Activated effector memory CD4-positive, alpha-beta T cell treated with Interleukin-2 at 50 U/mL for 16 hours (primary cell): ENCODE measurements at regions not wholly inside any gene's neighbourhood (a gene's known extent, or its start where the extent isn't known, plus 50 kb on each side); places are given as distances from the start of the nearest gene placed in this dataset.
"Not testable (repeated sequence)": the region's sequence is repeated elsewhere in the genome, so short reads cannot be mapped to it uniquely, and the experiment has no call there.

Experiments
- DNase-seq: peaks from one replicate; pipeline ENCODE4 v3.0.0-alpha.2; 2020

DNA sequence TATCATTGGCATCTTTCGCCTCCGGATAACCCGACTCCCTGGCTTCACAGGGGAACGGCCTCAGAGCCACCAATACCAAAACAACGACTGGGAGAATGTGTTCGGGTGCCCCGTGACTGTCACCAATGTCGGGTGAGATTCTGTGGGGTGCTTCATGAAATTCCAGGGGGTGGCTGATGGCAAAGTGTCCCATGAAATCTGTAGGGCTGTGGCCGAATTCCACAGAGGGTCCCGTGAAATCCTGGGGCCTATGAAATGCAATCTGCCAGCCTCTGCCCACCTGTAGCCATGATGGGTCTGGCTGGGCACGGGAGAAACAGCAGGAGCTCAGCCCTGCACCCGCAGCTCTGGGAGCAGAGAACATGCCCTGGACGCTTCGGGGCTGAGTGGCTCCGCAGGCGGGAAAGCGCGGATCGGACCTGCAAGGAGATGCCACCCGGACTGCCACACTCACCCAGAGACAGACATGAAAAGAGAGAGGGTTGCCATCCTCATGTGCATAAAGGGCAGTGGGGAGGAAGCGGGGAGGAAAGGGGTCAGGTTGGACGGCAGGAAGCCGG, 192.4 kb downstream of the OLFM1 start:
- no peak for DNase-seq

DNA sequence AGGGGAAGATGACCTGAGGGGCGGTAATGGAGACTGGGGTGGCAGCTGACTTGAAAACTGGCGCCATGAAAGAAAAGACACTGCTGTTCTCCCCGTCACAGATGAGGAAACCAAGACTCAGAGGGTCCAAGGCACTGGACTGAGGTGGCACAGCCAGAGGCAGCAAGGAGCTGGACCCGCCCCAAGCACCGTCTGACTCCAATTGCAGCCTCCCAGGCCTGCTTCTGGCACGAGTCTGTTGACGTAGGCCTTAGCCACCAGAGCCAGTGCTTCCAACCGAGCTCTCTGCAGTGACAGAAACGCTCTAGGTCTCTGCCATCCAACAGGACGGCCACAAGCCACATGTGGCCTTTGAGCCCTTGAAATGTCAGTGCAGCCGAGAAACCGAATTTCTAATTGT, 193.2 kb downstream of the OLFM1 start:
- DNase-seq, result no peak

DNA sequence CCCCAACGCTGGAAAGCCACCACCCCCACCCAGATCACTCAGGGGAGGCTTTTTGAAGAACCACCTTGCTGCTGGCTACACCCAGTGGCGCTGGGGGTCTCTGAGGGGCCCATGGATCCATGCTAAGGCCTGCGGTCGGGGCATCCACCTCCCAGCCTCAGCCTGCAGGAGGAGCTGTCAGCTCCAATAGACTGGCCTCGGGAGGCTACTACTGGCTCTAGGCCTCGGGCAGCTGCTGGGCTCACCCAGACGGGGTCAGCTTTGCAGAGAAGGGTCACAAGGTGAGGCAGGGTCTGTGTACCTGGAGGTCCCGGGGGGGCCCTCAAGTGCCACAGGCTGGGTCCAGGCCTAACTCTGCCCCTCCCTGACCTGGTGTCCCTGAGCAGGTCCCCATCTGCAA, 193.7 kb downstream of the OLFM1 start:
- no peak for DNase-seq

DNA sequence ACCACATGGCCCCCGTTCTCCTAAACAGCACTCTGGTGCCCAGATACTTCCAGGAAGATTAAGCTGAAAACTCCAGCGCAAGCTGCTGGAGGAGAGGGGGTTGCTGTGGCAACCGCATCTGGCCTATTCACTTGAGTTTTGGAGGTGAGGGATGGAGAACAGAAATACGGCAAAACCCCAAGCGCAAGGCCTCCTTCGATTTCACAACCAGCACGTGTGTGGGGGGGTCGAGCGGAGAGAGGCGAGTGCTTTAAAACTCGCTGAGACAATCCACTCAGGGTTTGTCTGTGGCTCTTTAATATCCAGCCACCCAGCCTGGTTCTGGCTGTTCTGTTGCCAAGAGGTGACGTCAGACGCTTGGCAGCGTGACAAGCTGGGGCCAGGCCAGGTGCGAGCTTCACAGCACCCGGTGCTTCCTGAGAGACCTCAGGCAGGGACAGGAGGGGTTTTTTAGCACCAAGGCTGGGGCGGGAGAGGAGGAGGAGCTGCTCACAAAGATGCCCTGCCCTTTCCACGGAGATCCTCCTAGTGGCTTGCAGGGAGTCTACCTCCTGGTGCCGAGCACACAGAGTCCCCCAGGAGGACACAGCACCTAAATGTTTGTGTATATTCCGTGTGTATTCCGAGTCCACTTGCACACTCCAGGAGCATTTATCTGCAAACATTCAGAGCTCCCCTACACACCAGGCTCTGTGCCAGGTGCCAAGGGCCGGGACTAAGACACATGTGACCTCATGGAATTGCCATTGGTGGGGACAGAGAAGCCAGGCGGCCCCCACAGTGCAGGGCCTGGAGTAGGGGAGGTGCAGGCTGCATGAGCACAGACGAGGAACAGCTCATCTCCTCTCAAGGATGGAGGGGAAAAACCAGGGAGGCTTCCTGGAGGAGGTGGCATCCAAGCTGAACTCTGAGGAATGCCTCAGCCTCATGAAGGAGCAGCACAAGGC, 194.6 kb downstream of the OLFM1 start:
- DNase-seq, result no peak

DNA sequence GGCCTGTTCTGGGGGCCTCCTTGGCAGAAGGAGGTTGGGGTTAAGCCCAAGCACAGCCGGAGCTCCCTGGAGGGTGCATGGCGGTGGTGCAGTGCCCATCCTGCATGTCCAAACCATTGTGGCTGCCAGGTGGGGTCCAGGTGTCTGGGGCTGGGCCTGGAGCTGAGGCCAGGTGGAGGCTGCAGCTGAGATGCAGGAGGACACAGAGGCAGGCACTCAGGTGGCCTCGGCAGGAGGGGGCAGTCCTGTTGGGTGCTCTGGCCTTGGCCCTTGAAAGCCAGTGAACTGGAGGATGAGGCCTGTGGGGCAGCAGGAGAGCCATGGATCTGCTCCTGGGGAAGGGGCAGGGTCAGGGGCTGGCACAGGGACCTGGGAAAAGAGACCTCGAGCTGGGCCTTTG, 195.3 kb downstream of the OLFM1 start:
- no peak for DNase-seq

DNA sequence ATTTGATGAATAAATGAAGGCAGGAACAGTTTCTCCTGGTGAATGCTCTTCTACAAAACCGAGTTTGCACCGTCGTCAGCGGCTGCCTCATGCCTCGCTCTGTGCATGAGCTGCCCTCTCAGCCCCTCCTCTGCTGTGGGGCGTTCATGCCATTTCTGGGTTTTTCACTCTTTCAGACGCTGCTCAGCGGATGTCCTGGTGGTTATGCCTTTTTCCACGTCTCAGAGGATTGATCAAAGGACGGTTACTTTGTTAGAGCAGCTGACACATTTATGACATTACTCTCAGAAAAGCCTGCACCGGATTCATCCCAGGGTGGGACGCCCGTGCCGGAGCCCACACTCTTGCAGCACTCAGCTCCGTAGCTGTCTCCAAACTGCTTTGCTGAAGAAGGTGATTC, 195.9 kb upstream of the PPP1R26 start:
- DNase-seq, result no peak

DNA sequence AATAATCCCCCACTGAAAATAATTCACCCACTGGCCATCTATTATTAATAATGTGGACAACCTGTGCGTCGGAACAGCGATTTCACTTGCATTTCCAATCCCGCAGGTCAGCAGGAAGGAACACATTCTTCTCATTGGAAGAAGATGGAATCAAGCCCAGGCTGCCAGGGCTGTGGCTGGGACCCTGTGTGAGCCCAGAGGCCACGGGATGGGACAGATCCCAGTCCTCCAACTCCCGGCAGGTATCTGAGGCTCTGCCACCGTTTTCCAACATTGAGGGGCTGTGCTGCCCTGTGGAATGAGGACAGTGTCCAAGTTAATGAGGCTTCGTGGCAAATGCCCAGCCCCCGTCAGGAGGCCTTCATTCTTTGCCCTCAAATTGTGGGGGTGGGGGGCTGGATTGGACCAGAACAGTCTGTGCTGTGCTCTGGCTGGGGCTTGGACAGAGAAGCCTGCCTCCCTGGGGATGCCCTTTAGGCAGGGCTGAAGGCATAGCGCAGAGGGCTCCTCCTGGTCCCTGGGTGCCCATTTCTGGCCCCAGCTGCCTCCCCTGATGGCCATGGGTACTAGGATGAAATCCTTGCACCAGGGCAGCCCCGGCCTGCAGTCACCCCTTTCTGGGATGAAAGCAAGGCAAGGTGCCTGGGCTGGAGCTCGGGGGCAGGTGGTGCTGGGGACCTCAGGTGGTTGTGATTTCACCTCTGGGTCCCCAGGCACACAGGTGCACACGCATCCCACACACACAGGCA, 195.0 kb upstream of the PPP1R26 start:
- DNase-seq, result no peak

DNA sequence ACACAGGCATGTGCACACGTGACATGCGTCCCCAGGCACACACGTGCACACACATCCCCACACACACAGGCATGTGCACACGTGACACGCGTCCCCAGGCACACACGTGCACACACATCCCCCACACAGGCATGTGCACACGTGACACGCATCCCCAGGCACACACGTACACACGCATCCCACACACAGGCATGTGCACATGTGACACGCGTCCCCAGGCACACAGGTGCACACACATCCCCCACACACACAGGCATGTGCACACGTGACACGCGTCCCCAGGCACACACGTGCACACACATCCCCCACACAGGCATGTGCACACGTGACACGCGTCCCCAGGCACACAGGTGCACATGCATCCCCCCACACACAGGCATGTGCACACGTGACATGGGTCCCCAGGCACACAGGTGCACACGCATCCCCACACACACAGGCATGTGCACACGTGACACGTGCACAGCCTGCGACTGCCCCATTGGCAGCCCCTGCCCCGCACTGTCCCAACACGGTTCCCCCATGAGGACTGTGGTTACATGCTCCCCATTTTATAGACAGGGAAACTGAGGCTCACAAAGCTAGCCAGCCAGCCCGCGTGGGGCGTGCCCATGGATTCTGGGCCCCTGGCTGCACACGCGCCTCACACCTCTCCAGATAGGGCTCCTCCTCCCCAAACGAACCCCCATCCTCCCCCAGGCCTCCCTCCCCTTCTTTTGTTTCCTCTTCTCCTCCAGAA, 193.2 kb upstream of the PPP1R26 start:
- DNase-seq, result not testable (repeated sequence)

DNA sequence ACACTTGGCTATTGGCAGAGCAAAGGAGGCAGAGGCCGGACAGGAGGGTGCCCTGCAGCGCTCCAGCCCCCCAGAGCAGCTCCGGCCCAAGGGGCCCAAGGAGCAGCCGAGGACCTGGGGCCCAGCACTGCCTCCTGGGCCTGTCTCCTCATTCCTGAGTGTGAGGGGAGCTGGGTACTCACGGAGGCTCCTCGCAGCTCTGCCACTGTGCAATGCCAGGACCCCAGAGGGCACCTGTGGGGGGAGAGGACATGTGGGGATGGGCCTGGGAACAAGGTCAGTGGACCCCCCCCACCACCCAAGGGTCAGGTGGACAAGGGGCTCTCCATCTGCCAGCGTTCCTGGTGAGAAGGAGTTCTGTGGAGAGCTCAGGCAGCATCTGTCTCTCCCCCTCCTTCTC, 192.6 kb upstream of the PPP1R26 start:
- DNase-seq, result no peak

DNA sequence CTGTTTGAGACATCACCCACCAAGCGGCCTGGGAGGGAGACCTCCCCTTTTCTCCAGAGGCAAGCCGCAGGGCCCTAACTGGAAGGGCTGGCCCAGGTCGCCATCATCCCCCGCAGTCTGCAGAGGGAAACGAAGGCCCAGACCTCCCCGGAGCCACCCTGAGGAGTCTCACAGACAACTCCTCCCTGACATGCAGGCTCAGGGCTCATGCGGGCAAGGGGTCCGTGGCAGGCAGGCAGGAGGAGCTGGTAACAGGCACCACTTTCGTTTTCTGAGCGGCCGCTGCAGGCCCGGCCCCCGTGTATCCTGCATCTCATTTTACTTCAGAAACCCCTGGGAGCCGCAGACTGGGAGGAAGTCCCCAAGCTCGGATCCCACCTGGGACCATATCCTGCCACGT, 192.0 kb upstream of the PPP1R26 start:
- no peak for DNase-seq

DNA sequence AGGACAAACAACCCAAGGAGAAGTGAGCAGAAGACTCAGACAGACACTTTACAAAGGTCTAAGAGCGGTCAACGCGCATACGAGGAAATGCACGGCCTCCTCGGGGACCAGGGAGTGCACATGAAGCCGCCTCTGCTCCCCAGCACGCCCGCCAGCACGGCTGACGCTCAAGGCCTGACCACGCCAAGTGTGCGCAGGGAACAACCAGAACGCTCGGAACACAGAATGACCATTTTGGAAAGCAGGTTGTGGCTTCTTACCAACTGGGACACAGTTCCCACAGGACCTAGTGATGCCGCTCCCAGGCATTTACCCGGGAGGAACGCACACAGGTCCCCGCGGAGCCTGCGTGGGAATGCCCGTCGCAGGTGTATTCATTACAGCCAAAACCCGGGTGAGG, 191.5 kb upstream of the PPP1R26 start:
- DNase-seq, result no peak

DNA sequence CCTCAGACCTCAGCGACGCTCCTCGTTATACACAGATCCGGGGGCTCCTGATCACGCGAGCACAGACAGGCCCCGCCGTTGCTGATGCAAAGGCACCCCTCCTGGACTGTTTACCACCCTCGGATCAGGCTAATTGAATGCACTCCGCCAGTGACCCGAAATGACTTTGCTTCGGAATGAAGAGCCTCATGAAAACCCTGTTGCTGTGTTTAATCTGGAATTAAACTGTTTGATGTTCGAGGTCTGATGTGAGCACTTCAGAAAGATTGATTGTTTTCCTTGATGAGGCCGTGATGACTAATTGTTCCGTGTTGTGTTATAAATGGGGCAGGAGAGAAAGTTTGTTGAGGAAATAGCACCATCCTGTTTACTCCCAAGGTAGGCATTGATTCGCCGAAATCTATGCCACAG, 190.5 kb upstream of the PPP1R26 start:
- no peak for DNase-seq

DNA sequence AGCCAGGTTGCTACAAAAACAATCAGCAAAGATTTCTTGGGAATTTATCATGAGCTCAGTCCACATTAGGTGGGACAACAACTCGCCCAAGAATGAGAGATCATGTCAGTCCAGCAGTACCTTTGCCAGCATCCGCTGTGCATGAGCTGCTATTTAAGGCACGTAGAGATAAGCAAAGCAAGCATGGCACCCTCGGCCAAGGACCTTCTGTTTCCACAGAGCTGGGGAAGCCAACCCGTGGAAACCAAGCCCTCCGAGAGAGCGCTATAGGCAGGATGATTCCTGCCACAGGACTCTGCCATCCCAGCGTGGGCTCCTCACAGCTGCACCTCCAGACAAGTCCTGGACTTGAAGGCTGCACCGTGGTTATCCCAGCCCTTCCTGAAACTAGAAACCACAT, 189.5 kb upstream of the PPP1R26 start:
- DNase-seq, result no peak

DNA sequence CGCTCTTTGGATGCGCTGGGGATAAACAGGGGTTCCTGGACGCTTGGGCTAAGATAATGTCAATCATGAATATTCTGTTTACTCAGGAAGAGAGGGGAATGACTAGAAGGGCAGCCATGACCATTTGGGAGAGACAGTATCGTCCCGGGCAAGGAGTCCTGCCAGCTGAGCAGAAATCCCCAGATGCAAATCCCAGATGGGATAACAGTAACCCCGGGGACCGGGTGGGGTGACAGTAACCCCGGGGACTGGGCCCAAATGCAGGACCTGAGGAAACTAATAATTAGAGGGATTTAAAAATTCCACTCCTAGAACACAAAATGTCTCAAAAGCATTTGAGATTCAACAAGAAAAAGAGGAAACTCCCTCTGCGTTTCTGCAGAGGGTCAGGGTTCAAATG, 189.0 kb upstream of the PPP1R26 start:
- DNase-seq, result no peak

DNA sequence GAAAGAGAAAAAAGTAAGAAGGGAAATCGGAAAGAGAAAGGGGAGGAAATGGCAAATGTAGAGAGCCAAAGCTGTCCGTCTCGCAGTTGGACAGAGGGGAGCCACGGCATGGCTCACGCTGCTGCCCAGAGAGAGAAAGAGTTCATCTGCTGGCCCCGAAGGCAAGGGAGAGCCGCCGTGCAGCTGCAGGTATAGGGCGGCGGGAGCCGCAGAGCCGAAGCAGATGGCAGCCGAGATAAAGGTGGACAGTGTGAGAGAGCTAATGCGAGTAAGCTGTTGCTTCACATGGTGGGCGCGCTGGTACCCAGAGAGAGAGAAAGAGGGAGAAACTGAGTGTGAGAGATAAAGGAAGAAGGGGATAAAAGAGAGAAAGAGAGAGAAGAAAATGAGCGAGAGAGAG, 188.4 kb upstream of the PPP1R26 start:
- DNase-seq, result no peak

DNA sequence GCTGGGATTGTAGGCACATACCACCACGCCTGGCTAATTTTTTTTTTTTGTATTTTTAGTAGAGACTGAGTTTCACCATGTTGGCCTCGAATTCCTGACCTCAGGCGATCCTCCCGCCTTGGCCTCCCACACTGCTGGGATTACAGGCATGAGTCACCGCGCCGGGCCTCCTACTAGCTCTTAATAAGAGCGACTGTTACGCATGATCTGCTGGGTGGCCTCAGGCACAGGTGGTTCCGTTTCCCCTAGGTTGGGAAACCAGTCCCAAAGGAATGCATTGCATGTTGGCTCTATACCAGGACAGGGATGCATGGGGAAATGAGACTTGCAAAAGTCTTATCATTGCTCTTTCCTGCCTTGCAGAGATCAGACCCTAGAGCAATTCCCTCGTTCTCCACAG, 184.7 kb upstream of the PPP1R26 start:
- no peak for DNase-seq

DNA sequence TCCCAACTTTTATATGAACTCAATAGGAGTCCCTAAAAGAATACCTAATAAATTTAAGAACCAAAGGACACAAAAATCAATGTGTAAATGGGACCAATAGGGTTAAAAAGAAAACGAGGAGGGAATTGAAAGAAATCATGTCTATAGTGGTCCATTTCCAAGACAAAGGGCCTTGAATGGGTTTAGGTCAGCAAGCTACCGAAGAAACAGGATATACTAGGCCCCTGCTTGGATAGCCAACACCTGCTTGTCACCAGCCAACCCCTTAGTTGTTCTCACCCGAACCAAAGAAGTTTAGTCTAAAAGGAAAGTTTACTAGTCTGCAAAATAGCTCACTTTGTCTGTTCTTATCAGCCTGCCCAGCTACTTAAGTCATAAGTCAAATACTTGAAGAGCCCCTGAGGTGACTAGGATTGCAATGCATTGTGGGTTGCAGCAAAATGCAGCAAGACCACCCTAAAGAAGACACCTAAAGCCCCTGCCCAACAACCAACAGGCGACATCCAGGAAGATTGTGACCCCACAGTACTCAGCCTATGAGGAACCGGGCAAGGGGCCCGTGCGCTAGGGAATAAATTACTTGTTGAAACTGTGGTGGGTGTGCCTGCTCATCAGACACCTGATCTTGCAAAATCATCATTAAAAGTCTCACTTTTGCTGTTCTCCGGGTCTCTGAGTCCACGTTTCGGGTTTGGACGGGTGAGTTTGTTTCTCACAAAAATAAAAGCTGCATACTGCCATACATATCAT, 183.9 kb upstream of the PPP1R26 start:
- DNase-seq, result no peak

DNA sequence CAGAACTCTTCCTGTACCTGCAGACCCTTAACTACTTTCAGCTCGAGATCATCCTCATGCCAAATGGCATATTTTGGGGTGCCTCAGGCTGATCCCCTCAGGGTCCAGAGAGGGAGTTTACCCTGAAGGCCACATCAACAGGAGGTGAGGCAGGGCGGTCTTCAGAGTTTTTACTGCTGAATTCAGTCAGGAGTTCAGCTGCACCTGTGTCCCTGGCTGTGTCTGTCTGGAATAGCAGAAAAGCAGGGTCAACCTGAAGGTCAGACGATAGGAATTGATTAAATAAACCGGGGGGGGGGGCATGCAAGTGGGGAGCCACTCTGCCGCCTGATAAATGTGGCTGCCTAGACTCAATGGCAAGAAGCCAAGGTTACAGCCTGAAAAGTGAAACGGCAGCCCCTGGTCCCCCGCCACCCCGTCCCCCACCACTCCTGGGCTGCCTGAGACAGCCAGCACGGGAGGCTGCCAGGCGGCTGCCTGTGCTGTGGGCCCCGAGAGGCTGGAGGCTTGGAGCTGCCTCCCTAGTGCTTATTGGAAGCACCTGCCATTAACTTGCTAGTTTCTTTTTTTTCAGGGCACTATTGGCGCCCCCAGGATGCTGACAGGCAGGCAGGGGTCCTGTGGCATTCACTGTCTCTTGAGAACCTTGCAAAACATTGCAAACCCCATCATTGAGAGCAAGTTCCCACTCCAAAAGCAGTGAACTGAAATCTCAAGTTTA, 182.7 kb upstream of the PPP1R26 start:
- DNase-seq, result no peak

DNA sequence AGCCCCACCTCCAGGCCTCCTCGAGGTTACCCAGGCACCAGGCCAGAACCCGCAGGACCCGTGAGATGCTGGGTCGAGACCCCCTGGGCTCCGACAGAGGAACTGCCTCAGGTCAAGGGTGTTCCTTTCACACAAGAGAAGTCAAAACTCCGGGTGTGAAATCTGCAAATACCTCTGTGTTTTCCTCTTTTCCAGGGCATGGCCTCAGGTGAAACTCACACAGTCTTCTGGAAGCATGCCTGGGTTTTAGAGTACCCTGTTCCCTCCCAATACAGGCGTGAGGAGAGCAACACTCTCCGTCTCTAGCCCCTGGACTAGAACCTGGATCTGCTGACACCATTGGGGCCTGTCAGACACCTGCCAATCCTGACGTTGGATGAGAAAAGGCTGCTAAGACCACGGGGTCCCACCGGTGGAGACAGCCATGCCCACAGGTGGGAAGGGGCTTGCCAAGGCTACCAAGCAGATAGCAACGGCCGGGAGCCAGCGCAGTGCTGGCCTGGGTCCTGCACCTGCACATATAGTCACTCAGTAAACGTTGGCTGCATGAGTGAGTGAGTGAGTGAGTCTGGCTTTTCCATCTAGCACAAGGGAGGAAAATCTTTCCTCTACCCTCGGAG, 182.0 kb upstream of the PPP1R26 start:
- no peak for DNase-seq

DNA sequence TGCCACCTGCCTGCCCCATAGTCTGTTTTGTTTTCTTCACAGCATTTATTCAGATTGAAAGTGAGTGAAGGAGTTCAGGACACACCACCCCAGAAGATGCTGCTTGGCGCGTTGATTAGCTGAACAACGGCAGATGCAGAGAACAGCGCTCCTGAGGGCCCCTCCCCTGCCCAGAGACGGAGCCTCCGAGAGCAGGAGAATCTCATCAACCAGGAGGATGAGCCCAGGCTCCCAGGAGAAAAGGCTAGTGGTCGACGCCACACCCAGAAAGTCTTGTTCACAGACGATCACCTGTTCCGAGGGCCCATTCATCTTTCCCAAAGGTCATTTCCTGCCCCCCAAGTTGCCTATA, 180.4 kb upstream of the PPP1R26 start:
- DNase-seq, result no peak

DNA sequence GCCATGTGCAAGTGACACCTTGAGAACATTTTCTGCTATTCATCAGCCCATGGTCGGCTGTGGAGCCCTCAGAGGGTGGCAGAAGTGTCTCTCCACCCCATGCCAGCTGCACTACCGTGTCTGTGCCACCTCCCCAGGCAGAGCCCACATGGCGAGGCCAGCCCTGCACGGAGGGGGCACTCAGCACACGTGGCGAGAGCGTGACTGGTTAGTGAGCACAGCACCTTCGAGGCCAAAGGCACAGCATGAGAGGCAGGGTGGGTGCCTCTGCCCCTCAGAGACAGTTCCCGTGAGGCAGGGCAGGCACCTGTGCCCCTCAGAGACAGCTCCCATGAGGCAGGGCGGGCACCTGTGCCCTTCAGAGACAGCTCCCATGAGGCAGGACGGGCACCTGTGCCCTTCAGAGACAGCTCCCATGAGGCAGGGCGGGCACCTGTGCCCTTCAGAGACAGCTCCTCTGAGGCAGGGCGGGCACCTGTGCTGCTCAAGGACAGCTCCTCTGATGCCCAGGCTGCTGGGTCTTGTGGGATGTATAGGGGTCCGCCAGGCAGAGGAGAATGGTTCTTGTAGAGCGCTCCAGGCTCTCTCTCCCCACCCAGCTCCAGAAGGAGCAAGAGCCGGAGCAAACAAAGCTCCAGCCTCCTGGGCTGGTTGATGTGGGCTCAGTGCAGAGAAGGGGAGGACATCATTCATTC, 179.8 kb upstream of the PPP1R26 start:
- no peak for DNase-seq
